ENCODE measurements at regions not wholly inside any gene's neighbourhood (a gene's known extent, or its start where the extent isn't known, plus 50 kb on each side); places are given as distances from the start of the nearest gene placed in this dataset.
A peak's percentile ranks its signal among the peaks of the same experiment; 100 is the strongest.

DNA sequence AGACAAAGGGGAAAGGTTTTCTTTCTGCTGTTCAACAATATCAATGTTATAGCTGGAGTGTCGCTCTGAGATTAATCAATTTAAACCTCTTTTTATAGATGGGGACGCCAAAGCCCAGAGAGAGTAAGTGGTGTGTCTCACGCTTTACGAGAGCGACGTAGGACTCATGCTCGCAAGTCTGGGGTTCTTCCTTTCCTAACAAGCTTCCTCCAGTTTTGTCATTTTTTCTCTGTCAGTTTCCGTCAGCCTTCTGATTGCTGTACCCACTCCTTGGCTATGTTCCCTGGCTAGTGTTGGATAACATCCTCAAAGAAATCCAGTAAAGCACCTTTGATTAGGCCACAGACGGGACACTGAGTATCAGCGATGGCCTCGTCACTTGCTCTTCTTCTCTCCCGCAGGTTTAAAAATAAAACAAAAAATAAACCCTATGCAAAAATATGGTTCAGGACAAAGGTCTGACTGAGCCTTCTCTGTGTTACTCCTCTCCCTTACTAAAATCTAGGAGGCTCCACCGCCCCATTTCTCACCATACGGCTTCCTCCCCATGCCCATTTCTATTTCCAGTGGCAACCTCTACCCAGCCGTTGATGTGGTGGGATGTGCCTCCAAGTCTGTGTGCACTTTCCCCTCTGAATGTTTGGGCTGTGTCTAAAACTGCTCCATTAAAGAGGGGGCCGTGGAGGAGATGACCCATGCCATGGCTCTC is 172.7 kb upstream of the PARP11 start:
- no peak for DNase-seq

DNA sequence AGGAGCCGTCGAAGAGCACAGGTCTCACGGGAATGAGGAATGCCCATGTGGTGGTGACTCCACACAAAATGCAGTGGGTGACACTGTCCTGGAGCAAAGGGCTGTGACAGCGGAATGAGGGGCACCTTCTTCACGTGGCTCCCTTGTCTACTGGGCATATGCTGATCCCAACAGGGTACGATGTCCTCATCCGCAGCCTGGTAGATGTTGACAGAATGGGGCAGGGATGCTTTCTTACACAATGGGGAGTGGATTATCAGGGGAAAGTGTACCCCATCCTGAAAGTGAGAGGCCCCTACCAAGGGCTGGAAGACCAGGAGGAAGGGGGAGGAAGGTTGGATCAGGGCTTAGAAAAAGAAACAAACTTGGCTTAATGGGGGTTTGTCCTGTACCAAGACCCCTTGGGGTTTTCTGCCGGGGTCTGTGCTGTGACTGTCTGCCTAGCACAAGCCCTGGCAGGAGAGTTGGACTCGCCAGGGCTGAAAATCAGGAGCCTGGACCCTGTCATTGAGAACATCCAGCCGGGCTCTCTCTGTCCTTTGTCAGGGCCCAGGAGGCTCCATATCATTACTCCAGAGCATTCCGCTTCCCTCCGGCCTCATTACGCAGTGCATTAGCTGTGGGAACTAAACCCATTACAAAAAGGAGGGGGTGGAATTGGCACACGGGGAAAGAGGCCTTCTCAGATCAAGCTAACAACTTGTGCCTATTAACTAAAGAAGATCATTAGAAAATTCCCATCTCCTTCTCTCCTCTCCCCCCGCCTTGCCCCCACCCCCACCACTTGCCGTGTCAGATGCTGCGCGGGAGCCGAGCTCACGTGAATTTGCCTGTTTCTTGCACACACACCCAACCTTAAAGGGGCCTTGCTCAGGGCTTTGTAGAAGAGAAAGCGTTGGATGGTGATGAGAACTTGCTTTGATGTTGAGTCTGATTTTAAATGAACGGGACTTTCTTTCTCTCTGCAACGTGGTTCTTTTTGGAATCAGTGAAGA is 171.8 kb upstream of the PARP11 start:
- no peak for DNase-seq

DNA sequence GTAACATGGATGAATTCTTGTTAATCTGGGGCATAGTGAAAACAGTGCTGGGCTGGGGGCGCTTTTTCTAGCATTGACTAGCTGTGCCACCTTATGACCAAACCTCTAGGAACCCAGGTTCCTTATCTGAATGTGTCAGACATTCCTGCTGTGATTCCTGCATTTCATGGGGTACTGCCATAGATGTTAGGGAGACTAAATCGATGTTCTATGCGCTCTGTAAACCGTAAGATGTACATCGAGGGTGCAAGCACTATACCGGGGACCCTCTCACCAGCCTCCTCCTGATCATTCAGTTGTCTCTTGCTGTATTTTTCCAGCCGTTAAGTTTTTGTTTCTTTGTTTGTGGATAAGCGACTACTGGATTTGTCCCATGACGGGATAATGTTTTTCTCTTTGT is 170.9 kb upstream of the PARP11 start:
- no peak for DNase-seq

DNA sequence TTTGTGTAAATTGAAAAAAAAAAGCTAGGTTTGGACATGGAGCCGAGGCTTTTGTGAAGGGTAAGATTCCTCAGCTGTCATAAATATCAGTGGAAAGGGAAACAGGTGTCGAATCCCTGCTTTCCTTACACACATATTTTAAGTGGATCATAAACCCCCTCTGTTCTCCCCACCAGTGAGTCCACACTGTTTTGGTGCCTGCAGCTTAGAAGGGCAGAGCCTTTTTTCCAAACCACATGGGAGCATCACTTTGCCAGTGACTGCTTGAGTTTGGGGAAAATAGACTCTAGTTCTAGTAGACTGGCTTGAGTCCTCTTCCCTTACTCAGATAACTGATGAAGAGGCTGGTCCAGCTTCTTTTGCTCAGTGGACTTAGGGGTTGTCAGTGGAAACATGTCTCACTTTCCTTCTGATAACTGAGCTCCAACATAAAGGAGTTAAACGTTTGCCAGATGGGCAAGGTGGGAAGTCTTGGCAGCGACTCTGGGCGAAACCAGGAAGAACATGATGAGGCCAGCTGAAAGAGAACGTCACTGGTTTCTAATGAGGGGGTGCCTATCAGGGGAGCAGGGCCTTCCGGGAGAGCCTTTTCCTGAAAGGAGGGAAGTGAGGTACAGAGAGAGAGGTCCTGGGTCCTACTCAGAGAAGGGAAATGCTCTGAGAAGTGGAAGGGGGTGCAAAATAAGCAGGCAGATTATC is 168.1 kb upstream of the PARP11 start:
- DNase-seq: no peak

GRCh38 chr12:4039931-4040330 is 166.7 kb upstream of the PARP11 start:
- DNase-seq: no peak

GRCh38 chr12:4037747-4038312 is 164.6 kb upstream of the PARP11 start:
- DNase-seq: peak; percentile 70

DNA sequence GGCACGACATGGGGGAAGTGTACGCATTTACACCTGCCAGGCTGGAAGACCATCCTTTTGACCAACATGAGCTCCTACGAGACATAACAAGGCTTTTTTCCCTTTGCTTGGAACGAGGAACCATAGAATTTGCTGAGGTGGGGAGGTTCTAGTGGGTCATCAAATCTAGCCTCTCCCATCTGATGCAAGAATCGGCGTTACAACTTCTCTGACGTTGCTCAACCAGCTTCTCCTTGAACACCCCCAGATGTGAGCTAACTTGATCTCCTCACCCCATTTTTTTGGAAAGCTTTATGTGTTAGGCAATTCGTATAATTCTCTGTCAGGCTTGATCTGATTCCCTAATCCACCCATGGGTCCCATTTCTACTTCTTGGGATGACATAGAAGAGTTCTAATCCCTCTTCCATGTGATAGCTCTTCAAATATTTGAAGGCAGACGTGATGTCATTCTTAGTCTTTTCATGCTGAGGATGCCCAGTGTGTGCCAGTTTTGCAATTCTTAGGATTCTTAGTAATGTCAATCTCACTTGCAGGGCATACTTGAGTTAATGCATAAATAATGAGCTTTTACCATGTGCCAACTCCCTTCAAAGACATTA is 163.6 kb upstream of the PARP11 start:
- DNase-seq: no peak

DNA sequence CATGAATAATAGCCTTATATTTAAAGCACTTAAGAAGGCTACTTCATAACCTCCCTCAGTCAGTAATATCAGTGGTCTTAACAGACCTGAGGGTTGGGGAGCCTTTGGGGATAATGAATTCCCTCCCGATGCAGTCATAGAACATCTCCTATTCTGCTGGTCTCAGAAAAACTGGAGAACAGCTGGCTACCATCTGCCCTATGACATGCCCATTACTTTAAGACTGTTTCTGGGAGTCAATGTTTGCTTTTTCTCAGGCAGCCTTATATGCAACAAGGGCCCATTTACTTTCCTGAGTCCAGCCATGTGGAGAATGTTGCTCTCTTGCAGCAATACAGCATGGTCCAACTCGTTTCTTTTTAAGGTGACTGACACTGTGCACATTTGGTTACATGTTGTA is 161.7 kb upstream of the PARP11 start:
- peak; percentile 27 for DNase-seq

GRCh38 chr12:4032924-4033615 is 159.9 kb upstream of the PARP11 start:
- DNase-seq: no peak

DNA sequence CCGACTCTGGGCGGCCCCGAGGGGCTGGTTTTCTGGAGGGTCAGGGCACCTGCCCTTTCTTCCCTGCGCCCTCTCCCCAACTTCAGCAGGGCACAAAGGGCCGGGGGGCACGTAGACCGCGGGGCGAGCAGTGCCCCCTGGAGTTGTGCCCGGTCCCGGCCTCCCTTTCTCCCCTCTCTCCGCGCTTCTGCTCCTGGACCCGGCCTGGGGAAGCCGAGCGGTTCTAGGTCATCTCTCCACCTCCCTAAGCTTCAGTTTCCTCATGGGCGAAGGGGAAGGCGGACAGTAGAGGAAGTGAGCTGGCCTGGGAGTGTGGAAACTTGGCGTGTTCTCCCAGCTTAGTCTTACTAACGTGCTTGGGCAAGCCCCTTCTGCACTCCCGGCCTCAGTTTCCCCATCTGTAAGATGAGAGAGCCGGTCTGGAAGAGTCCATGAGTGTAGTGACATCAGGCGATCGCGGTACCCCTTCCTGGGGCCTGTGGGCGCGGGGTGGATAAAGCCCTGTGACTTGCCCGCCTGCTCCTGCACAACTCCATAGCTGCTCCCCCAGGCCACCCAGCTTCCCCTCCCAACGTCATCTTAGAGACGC is 158.6 kb upstream of the PARP11 start:
- no peak for DNase-seq

GRCh38 chr12:4030929-4031702 is 157.9 kb upstream of the PARP11 start:
- DNase-seq: peak; percentile 95

GRCh38 chr12:4027412-4027811 is 154.2 kb upstream of the PARP11 start:
- DNase-seq: no peak

GRCh38 chr12:4026517-4026916 is 153.3 kb upstream of the PARP11 start:
- no peak for DNase-seq

DNA sequence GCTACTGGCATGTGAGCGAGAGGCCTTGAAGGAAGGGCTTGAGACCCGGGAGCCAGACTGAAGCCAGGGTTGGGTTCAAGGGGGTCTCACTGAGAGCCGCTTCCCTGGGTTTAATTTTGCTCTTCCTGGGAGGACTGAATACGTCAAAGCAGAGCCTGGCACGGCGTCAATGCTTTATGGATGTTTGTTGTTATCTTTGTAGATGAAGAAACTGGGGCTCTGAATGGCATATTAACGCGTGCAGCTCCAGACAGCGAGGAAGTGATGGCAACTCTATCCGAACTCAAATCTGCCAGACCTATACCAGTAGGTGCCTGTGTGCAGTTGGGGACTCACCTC is 152.8 kb upstream of the PARP11 start:
- no peak for DNase-seq

GRCh38 chr12:4025181-4026019 is 152.2 kb upstream of the PARP11 start:
- DNase-seq: peak; percentile 54

GRCh38 chr12:4024701-4025100 is 151.5 kb upstream of the PARP11 start:
- DNase-seq: peak; percentile 23

DNA sequence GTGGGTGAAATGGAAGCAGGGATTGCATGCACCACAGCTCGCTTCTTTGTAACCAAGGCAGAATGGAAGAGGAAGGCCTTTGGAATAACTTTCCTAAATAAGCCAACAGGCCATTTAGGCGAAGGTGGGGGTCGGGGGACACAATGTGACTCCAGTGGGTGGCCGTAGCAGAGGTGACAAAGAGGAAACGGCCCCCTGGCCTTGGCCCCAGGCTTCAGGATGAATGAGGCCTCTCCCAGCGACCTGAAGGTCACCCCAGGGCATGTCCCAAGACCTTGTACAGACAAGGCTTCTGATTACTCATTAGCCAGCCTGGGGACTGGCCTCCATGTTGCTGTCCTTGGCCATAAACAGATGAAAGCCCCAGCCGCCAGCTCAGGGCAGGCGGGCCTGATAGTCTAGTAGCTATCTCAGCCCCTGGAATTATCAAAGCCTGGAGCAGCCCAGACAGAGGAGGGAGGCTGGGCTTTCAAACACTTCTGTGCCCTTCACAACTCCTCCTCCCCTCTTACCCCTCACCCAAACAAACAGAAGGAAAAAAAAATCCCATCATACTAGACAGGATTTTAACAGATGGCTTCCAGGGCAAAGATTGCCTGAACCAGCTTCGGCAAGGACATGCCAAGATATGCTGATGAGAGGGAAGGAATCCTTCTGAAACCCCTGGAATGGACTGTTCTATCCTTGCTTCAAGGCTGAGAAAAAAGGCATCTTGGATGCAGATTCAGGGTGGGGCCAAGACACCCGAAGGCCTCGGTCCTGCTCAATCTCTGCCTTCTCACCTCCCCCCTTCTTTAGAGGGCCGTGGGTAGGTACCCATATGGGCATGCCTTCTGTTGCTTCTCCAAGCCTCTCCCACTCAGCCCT is 142.3 kb upstream of the PARP11 start:
- DNase-seq: no peak

DNA sequence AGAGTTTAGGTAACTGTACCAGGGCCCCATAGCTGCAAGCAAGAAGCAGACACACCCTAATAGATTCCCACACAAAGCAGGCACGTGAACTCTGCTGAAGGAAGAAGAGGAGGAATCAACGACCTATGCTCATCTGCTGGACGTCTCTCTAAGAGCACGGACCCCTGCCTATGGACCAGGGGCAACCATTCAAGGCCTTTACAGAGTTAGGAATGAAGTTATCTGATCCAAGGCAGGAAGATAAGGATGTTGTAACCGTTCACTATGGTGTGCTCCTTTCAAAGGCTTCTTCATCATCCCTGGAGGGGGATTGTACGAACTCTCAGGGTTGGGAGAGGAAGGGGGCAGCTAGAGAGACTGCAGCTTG is 141.6 kb upstream of the PARP11 start:
- DNase-seq: no peak

DNA sequence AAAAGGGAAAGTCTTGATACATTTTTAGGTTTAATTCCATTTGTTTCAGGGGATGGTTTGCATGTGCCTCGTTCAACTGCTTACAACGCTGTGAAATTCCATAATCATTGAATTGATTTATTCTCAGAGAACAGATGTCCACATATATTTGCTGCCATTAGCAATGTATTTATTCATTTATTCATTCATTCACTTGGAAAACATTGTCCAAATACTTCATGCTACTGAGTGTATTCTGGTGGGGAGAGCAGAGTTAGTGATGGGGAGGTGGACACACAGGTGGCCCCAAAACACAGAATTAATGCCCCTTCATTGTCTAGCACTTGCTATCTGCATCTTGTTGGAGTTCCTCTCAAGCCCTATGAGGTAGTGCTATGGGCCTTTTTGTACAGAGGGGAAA is 141.2 kb upstream of the PARP11 start:
- DNase-seq: no peak
